ENCODE measurements at regions not wholly inside any gene's neighbourhood (a gene's known extent, or its start where the extent isn't known, plus 50 kb on each side); places are given as distances from the start of the nearest gene placed in this dataset.
"Not testable (repeated sequence)": the region's sequence is repeated elsewhere in the genome, so short reads cannot be mapped to it uniquely, and the experiment has no call there.

DNA sequence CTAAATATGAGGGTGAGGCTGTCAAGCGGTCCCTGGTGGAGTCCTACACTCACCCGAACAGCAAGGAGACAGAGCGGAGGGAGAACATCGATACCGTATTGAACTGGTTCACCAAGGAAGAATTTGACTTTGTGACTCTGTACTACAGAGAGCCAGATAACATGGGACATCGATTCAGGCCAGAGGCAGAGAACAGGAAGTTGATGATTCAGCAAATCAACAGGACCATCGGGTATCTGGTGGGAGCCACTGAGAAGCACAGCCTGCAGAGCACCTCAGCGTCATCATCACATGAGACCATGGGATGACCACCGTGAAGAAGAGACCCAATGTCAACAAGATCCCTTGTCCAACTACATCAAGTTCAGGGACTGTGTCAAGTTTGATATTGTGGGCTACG lies 67.5 kb upstream of the ROPN1B start:
- TF ChIP-seq YY1 (IDR thresholded peaks at IDR 0.05; ENCODE audit: insufficient read depth, insufficient read length); ZNF274 (IDR thresholded peaks at IDR 0.05; ENCODE audit: low read depth, low read length); SUZ12 (IDR thresholded peaks at IDR 0.05; ENCODE audit: extremely low read depth, insufficient read depth, insufficient read length): not testable (repeated sequence)
